ENCODE measurements at regions not wholly inside any gene's neighbourhood (a gene's known extent, or its start where the extent isn't known, plus 50 kb on each side); places are given as distances from the start of the nearest gene placed in this dataset.

- TF ChIP-seq, protein P1, sequence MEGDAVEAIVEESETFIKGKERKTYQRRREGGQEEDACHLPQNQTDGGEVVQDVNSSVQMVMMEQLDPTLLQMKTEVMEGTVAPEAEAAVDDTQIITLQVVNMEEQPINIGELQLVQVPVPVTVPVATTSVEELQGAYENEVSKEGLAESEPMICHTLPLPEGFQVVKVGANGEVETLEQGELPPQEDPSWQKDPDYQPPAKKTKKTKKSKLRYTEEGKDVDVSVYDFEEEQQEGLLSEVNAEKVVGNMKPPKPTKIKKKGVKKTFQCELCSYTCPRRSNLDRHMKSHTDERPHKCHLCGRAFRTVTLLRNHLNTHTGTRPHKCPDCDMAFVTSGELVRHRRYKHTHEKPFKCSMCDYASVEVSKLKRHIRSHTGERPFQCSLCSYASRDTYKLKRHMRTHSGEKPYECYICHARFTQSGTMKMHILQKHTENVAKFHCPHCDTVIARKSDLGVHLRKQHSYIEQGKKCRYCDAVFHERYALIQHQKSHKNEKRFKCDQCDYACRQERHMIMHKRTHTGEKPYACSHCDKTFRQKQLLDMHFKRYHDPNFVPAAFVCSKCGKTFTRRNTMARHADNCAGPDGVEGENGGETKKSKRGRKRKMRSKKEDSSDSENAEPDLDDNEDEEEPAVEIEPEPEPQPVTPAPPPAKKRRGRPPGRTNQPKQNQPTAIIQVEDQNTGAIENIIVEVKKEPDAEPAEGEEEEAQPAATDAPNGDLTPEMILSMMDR (IDR thresholded peaks at IDR 0.05) = no peak
- no peak for TF ChIP-seq POLR2A (IDR thresholded peaks at IDR 0.05)
These were observed 70.6 kb upstream of the GORAB start for GRCh38 chr1:170461291-170461747.
